ENCODE measurements at regions not wholly inside any gene's neighbourhood (a gene's known extent, or its start where the extent isn't known, plus 50 kb on each side); places are given as distances from the start of the nearest gene placed in this dataset.

DNA sequence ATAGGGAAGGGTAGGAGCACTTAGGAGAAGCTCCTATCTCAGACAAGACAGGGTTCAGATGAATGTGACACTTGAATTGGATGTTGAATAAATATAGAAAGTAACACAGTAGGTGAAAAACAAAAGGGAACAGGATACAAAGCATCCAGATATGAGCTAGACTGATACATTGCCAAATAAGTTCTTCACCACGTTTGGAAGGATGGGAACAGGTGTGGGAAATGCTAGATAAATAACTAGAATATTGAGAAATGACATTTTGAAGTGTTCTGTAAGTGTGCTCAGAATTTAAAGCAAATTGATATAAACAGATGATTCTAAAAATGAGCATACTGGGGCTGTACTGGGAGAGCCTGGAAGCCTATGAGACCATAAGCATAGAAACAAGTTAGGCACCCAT, 340.1 kb upstream of the PRR16 start:
- H3K4ac ChIP-seq (ENCODE audit: low read depth, low read length) = no peak overlapping the region
- no peaks in the 10 kb centered on the region for H3K4me1 ChIP-seq (ENCODE audit: control insufficient read depth, insufficient read depth, low read length)
- H2BK15ac ChIP-seq (ENCODE audit: low read depth, low read length) = no peak overlapping the region
- dilution Hi-C loops (cut with HindIII; ENCODE audit: low sequenced_read_pairs, unreplicated experiment) = no loop called here
- H3K18ac ChIP-seq (ENCODE audit: low read depth, low read length) = no peak overlapping the region
- H3K79me1 ChIP-seq (ENCODE audit: low read depth in 1 of 2, low read length in 2 of 2) = no peaks in the 10 kb centered on the region
- no peak overlapping the region for H2AK5ac ChIP-seq (ENCODE audit: low read depth, low read length)
- H2AFZ ChIP-seq (replicated peaks; ENCODE audit: low read length, poor library complexity) = no peak overlapping the region
- no TSS peak for BruUV-seq (replicated peaks)
- H3K9me1 ChIP-seq (ENCODE audit: insufficient read depth, low read length) = no peaks in the 10 kb centered on the region
- intact Hi-C loops (cut with micrococcal nuclease) = no loop called here
- H3K9ac ChIP-seq (ENCODE audit: low read depth, low read length) = no peak overlapping the region
- no peaks in the 10 kb centered on the region for H3K9me3 ChIP-seq (ENCODE audit: control insufficient read depth, insufficient read depth, low read length)
- ATAC-seq (ENCODE audit: low read depth) (no peak), DNase-seq (no peak)
- no peak overlapping the region for H3K27ac ChIP-seq (ENCODE audit: insufficient read depth, low read length)
- no peak overlapping the region for H3K4me2 ChIP-seq (ENCODE audit: low read depth, low read length)
- ChIA-PET CTCF (no interaction called here), POLR2A (ENCODE audit: unreplicated experiment) (no interaction called here)
- H3K14ac ChIP-seq (replicated peaks; ENCODE audit: low read depth, low read length) = no peak overlapping the region
- no peaks in the 10 kb centered on the region for H3K36me3 ChIP-seq (ENCODE audit: control insufficient read depth, insufficient read depth, low read length)
- no peaks in the 10 kb centered on the region for H3K27me3 ChIP-seq (ENCODE audit: control insufficient read depth, insufficient read depth, low read length)
- H3K56ac ChIP-seq (ENCODE audit: extremely low read depth, insufficient read depth, low read length) = no peak overlapping the region
- TF ChIP-seq CHD1 (IDR thresholded peaks at IDR 0.05; ENCODE audit: low read depth, low read length) = no peak
- TF ChIP-seq FOS (IDR thresholded peaks at IDR 0.05; ENCODE audit: low read depth, low read length) = no peak
- TF ChIP-seq NFE2L2 (IDR thresholded peaks at IDR 0.05; ENCODE audit: low read depth, low read length) = no peak
- no peak for TF ChIP-seq SMC3 (IDR thresholded peaks at IDR 0.05; ENCODE audit: low read depth, low read length)
- TF ChIP-seq, protein P1, sequence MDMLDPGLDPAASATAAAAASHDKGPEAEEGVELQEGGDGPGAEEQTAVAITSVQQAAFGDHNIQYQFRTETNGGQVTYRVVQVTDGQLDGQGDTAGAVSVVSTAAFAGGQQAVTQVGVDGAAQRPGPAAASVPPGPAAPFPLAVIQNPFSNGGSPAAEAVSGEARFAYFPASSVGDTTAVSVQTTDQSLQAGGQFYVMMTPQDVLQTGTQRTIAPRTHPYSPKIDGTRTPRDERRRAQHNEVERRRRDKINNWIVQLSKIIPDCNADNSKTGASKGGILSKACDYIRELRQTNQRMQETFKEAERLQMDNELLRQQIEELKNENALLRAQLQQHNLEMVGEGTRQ (IDR thresholded peaks at IDR 0.05; ENCODE audit: low read depth, low read length) = no peak
- TF ChIP-seq, protein P2, sequence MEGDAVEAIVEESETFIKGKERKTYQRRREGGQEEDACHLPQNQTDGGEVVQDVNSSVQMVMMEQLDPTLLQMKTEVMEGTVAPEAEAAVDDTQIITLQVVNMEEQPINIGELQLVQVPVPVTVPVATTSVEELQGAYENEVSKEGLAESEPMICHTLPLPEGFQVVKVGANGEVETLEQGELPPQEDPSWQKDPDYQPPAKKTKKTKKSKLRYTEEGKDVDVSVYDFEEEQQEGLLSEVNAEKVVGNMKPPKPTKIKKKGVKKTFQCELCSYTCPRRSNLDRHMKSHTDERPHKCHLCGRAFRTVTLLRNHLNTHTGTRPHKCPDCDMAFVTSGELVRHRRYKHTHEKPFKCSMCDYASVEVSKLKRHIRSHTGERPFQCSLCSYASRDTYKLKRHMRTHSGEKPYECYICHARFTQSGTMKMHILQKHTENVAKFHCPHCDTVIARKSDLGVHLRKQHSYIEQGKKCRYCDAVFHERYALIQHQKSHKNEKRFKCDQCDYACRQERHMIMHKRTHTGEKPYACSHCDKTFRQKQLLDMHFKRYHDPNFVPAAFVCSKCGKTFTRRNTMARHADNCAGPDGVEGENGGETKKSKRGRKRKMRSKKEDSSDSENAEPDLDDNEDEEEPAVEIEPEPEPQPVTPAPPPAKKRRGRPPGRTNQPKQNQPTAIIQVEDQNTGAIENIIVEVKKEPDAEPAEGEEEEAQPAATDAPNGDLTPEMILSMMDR (conservative IDR thresholded peaks at IDR 0.05; ENCODE audit: low read depth, low read length) = no peak
- no peak for TF ChIP-seq POLR2A (IDR thresholded peaks at IDR 0.05; ENCODE audit: low read depth, low read length)
- TF ChIP-seq MAZ (IDR thresholded peaks at IDR 0.05; ENCODE audit: borderline replicate concordance, low read depth, low read length) = no peak
- no peak for TF ChIP-seq CEBPB (IDR thresholded peaks at IDR 0.05; ENCODE audit: low read depth, low read length)
- no peak for TF ChIP-seq RFX5 (IDR thresholded peaks at IDR 0.05; ENCODE audit: low read depth, low read length)
- TF ChIP-seq BHLHE40 (IDR thresholded peaks at IDR 0.05; ENCODE audit: low read depth, low read length) = no peak
- no peak for TF ChIP-seq RAD21 (IDR thresholded peaks at IDR 0.05; ENCODE audit: low read length)
- H4K20me1 ChIP-seq (ENCODE audit: insufficient read depth, low read length) = no peaks in the 10 kb centered on the region
- H2AK9ac ChIP-seq (replicated peaks; ENCODE audit: low read depth, low read length, poor library complexity) = no peak overlapping the region
- in situ Hi-C loops (cut with MboI; ENCODE audit: low sequenced_read_pairs) = no loop called here
- H3K4me3 ChIP-seq (ENCODE audit: insufficient read depth, low read depth, low read length) = no peak overlapping the region
- no peak overlapping the region for H2BK20ac ChIP-seq (ENCODE audit: low read depth, low read length)
- no peak overlapping the region for H4K91ac ChIP-seq (ENCODE audit: insufficient read depth, low read depth, low read length)
- no peak overlapping the region for H4K5ac ChIP-seq (ENCODE audit: low read depth, low read length)
- WGBS, 2 experiments (ENCODE audit: extremely low coverage in 2 of 2, insufficient read length in 1 of 2) = no CpG with 5 or more reads among the region's 1 CpG
- H4K8ac ChIP-seq (ENCODE audit: low read depth in 2 of 2, low read length in 2 of 2) = no peak overlapping the region
- no peak overlapping the region for H2BK120ac ChIP-seq (ENCODE audit: low read depth, low read length)
- H3K23ac ChIP-seq (ENCODE audit: low read depth, low read length) = no peak overlapping the region
- no peak overlapping the region for H2BK5ac ChIP-seq (ENCODE audit: low read depth, low read length, poor library complexity, severe bottlenecking)
